ENCODE measurements at regions not wholly inside any gene's neighbourhood (a gene's known extent, or its start where the extent isn't known, plus 50 kb on each side); places are given as distances from the start of the nearest gene placed in this dataset.

DNA sequence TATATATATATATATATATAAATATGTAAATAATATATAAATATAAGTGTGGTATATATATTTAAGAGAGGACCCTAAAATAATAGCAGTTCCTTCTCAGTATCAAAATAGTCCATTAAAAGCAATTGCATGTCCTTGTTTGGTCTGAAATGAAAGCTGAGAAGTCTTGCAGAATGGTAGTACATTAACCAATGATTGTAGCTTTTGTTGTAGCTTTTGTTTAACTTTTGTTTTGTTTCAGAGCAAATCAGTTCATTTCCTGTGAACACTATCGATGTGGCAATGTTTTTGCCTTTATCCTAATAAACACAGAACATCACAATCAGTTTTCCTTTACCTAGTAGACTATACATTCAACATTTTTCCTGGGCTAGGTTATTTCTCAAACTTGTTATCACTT, 1256.2 kb upstream of the SPRY2 start:
- H3K9ac ChIP-seq (ENCODE audit: low read depth in 1 of 2, low read length in 2 of 2) = no peak overlapping the region
- H3K36me3 ChIP-seq (ENCODE audit: control insufficient read depth in 4 of 4, insufficient read depth in 3 of 4, low read depth in 1 of 4, low read length in 3 of 4) = no peaks in the 10 kb centered on the region
- peaks cover 0 to 11% (median 5%) of the 10 kb centered on the region in 4 donors for H3K4me1 ChIP-seq (ENCODE audit: control insufficient read depth in 4 of 4, insufficient read depth in 4 of 4, low read length in 3 of 4)
- no peaks in the 10 kb centered on the region for H3K27me3 ChIP-seq (ENCODE audit: control insufficient read depth in 4 of 4, insufficient read depth in 4 of 4, low read length in 3 of 4)
- WGBS = 15% methylated on average over 1 of the region's 1 CpG
- DNase-seq (ENCODE audit: low spot score) = no peak
- H3K4me3 ChIP-seq (ENCODE audit: low read depth in 1 of 3, low read length in 3 of 3) = no peak overlapping the region
- TF ChIP-seq, protein P1, sequence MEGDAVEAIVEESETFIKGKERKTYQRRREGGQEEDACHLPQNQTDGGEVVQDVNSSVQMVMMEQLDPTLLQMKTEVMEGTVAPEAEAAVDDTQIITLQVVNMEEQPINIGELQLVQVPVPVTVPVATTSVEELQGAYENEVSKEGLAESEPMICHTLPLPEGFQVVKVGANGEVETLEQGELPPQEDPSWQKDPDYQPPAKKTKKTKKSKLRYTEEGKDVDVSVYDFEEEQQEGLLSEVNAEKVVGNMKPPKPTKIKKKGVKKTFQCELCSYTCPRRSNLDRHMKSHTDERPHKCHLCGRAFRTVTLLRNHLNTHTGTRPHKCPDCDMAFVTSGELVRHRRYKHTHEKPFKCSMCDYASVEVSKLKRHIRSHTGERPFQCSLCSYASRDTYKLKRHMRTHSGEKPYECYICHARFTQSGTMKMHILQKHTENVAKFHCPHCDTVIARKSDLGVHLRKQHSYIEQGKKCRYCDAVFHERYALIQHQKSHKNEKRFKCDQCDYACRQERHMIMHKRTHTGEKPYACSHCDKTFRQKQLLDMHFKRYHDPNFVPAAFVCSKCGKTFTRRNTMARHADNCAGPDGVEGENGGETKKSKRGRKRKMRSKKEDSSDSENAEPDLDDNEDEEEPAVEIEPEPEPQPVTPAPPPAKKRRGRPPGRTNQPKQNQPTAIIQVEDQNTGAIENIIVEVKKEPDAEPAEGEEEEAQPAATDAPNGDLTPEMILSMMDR (IDR thresholded peaks at IDR 0.05; ENCODE audit: low read depth, low read length, missing input control) = no peak
- no peak for TF ChIP-seq JUND (IDR thresholded peaks at IDR 0.05)
- TF ChIP-seq GABPA (IDR thresholded peaks at IDR 0.05 in 1 of 2, conservative IDR thresholded peaks at IDR 0.05 in 1 of 2) = no peak
- no peak for TF ChIP-seq YY1 (IDR thresholded peaks at IDR 0.05)
- TF ChIP-seq, protein P2, sequence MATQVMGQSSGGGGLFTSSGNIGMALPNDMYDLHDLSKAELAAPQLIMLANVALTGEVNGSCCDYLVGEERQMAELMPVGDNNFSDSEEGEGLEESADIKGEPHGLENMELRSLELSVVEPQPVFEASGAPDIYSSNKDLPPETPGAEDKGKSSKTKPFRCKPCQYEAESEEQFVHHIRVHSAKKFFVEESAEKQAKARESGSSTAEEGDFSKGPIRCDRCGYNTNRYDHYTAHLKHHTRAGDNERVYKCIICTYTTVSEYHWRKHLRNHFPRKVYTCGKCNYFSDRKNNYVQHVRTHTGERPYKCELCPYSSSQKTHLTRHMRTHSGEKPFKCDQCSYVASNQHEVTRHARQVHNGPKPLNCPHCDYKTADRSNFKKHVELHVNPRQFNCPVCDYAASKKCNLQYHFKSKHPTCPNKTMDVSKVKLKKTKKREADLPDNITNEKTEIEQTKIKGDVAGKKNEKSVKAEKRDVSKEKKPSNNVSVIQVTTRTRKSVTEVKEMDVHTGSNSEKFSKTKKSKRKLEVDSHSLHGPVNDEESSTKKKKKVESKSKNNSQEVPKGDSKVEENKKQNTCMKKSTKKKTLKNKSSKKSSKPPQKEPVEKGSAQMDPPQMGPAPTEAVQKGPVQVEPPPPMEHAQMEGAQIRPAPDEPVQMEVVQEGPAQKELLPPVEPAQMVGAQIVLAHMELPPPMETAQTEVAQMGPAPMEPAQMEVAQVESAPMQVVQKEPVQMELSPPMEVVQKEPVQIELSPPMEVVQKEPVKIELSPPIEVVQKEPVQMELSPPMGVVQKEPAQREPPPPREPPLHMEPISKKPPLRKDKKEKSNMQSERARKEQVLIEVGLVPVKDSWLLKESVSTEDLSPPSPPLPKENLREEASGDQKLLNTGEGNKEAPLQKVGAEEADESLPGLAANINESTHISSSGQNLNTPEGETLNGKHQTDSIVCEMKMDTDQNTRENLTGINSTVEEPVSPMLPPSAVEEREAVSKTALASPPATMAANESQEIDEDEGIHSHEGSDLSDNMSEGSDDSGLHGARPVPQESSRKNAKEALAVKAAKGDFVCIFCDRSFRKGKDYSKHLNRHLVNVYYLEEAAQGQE (IDR thresholded peaks at IDR 0.05) = no peak
- TF ChIP-seq RAD21 (IDR thresholded peaks at IDR 0.05) = no peak
- TF ChIP-seq, protein P3, sequence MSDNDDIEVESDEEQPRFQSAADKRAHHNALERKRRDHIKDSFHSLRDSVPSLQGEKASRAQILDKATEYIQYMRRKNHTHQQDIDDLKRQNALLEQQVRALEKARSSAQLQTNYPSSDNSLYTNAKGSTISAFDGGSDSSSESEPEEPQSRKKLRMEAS (IDR thresholded peaks at IDR 0.05) = no peak
- TF ChIP-seq FOXA2 (IDR thresholded peaks at IDR 0.05) = no peak
- TF ChIP-seq HNF4A (conservative IDR thresholded peaks at IDR 0.05) = no peak
- TF ChIP-seq HNF4G (IDR thresholded peaks at IDR 0.05) = no peak
- TF ChIP-seq, protein P4, sequence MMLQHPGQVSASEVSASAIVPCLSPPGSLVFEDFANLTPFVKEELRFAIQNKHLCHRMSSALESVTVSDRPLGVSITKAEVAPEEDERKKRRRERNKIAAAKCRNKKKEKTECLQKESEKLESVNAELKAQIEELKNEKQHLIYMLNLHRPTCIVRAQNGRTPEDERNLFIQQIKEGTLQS (IDR thresholded peaks at IDR 0.05) = no peak
- TF ChIP-seq EGR1 (IDR thresholded peaks at IDR 0.05; ENCODE audit: low read depth in 2 of 2) = no peak
- TF ChIP-seq NR2F2 (IDR thresholded peaks at IDR 0.05) = no peak
- TF ChIP-seq FOXA1 (IDR thresholded peaks at IDR 0.05) = no peak
- no peaks in the 10 kb centered on the region for H3K9me3 ChIP-seq (ENCODE audit: control insufficient read depth in 4 of 4, low read length in 3 of 4)
- H3K27ac ChIP-seq (ENCODE audit: low read depth in 1 of 2, low read length in 2 of 2) = no peak overlapping the region

DNA sequence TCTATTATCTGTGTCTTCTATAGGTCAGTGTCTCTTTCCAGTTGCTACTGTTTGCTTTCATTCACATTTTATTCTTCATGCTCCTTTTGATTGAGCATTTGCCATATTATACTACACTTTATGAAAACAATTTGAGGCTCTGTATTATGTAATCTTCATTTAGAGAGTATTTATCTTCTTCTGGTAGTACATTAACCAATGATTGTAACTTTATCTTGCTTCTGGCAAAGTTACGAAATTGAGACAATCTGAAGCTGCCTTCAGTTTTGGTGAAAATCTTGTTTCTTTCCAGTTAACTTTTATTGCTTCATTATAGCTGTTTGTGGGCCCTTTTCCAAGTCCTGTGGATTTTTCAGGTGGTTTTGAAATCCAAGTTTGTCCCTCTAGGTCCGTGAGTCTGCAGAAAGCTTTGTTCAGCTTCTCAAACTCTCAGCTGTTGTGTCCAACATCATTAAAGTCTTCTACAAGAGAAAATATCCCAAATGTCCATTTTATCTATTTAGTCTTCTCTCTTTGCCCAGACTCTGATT, 1255.4 kb upstream of the SPRY2 start:
- no peaks in the 10 kb centered on the region for H3K36me3 ChIP-seq (ENCODE audit: control insufficient read depth in 4 of 4, insufficient read depth in 3 of 4, low read depth in 1 of 4, low read length in 3 of 4)
- TF ChIP-seq JUND (IDR thresholded peaks at IDR 0.05) (no peak), RXRA (IDR thresholded peaks at IDR 0.05) (no peak), NR2F2 (IDR thresholded peaks at IDR 0.05) (no peak), RAD21 (IDR thresholded peaks at IDR 0.05) (no peak), SP1 (IDR thresholded peaks at IDR 0.05) (no peak)
- TF ChIP-seq, protein P3 (IDR thresholded peaks at IDR 0.05) = no peak
- DNase-seq (ENCODE audit: low spot score) = no peak
- 19% methylated on average over 2 of the region's 2 CpGs for WGBS
- H3K9ac ChIP-seq (ENCODE audit: low read depth in 1 of 2, low read length in 2 of 2) = no peak overlapping the region
- no peaks in the 10 kb centered on the region for H3K27me3 ChIP-seq (ENCODE audit: control insufficient read depth in 4 of 4, insufficient read depth in 4 of 4, low read length in 3 of 4)
- no peak overlapping the region for H3K4me3 ChIP-seq (ENCODE audit: low read depth in 1 of 3, low read length in 3 of 3)
- H3K27ac ChIP-seq (ENCODE audit: low read depth in 1 of 2, low read length in 2 of 2) = no peak overlapping the region
- H3K4me1 ChIP-seq (ENCODE audit: control insufficient read depth in 4 of 4, insufficient read depth in 4 of 4, low read length in 3 of 4) = peaks cover 0 to 11% (median 5%) of the 10 kb centered on the region in 4 donors
- H3K9me3 ChIP-seq (ENCODE audit: control insufficient read depth in 4 of 4, low read length in 3 of 4) = no peaks in the 10 kb centered on the region
